CD4-positive, alpha-beta memory T cell (primary cell): ENCODE measurements at regions not wholly inside any gene's neighbourhood (a gene's known extent, or its start where the extent isn't known, plus 50 kb on each side); places are given as distances from the start of the nearest gene placed in this dataset.
A peak's percentile ranks its signal among the peaks of the same experiment; 100 is the strongest.

Experiments used
- CTCF ChIA-PET: fragments of 350-600 bp; sonication (Branson Sonifier 250); formaldehyde crosslinking; loops from one replicate; lab custom pipeline; 2021; ENCODE audit warnings: inconsistent platforms; ENCODE audit not compliant: partially characterized antibody; lab: Charles Lee
- POLR2A ChIA-PET: fragments of 350-600 bp; sonication (Branson Sonifier 250); formaldehyde crosslinking; loops from one replicate; lab custom pipeline; 2021; ENCODE audit not compliant: partially characterized antibody; lab: Charles Lee
- DNase-seq, 5 donors: peaks; one replicate each; pipeline versions ENCODE4 v3.0.0 to v3.0.0-alpha.2; 2020 to 2022; ENCODE audit warnings: mixed read lengths in 1 of 5
- H3K27ac ChIP-seq: one replicate; pipeline ENCODE4 v1.7.0; 2013; ENCODE audit warnings: low read depth, low read length
- H3K27me3 ChIP-seq: 2 replicates; pipeline ENCODE4 v1.7.0; 2013; ENCODE audit warnings: mild to moderate bottlenecking, low read length, moderate library complexity; ENCODE audit not compliant: insufficient read depth
- H3K36me3 ChIP-seq: 2 replicates; pipeline ENCODE4 v1.7.0; 2013; ENCODE audit warnings: mild to moderate bottlenecking, low read length, moderate library complexity; ENCODE audit not compliant: insufficient read depth
- H3K4me1 ChIP-seq: 2 replicates; pipeline ENCODE4 v1.7.0; 2013; ENCODE audit warnings: mild to moderate bottlenecking, low read length, moderate library complexity; ENCODE audit not compliant: insufficient read depth
- H3K4me3 ChIP-seq, 2 donors: one replicate each; pipeline ENCODE4 v1.7.0; 2013; ENCODE audit warnings: low read length in 2 of 2, mild to moderate bottlenecking in 1 of 2
- H3K9me3 ChIP-seq, 2 donors: one replicate each; pipeline ENCODE4 v1.7.0; 2013; ENCODE audit warnings: low read length in 2 of 2, control low read depth in 1 of 2; ENCODE audit not compliant: control insufficient read depth in 1 of 2
- H3K27ac Mint-ChIP-seq, 7 donors: one replicate each; pipeline ENCODE4 v1.8.0; 2020 to 2021; ENCODE audit warnings: mixed read lengths in 7 of 7, mild to moderate bottlenecking in 6 of 7, inconsistent platforms in 3 of 7, moderate library complexity in 3 of 7
- H3K27me3 Mint-ChIP-seq, 2 donors: one replicate each; pipeline ENCODE4 v1.8.0; 2020 to 2021; ENCODE audit warnings: mixed read lengths in 2 of 2
- H3K36me3 Mint-ChIP-seq, 2 donors: one replicate each; pipeline ENCODE4 v1.8.0; 2020 to 2021; ENCODE audit warnings: mixed read lengths in 2 of 2, inconsistent platforms in 1 of 2, mild to moderate bottlenecking in 1 of 2
- H3K4me1 Mint-ChIP-seq, 4 donors: one replicate each; pipeline ENCODE4 v1.8.0; 2020 to 2021; ENCODE audit warnings: mixed read lengths in 4 of 4, mild to moderate bottlenecking in 1 of 4
- H3K4me3 Mint-ChIP-seq, 8 donors: one replicate each; pipeline ENCODE4 v1.8.0; 2020 to 2021; ENCODE audit warnings: mixed read lengths in 8 of 8, mild to moderate bottlenecking in 7 of 8, moderate library complexity in 6 of 8, inconsistent platforms in 3 of 8
- H3K9me3 Mint-ChIP-seq, 8 donors: one replicate each; pipeline ENCODE4 v1.8.0; 2020 to 2021; ENCODE audit warnings: mixed read lengths in 8 of 8, mild to moderate bottlenecking in 5 of 8, inconsistent platforms in 3 of 8, moderate library complexity in 1 of 8
- intact Hi-C: fragments of 100-400 bp; cut with micrococcal nuclease; formaldehyde crosslinking; loops from one replicate; pipeline ENCODE4 v1.15.1; 2023

- no peak for DNase-seq
- Mint-ChIP-seq H3K36me3 (no peaks in the 10 kb centered on the region), H3K4me3 (no peak overlapping the region), H3K9me3 (peaks cover 2 to 10% (median 6%) of the 10 kb centered on the region in 8 donors), H3K4me1 (no peaks in the 10 kb centered on the region), H3K27ac (no peak overlapping the region), H3K27me3 (no peaks in the 10 kb centered on the region)
- Histone ChIP-seq H3K27ac (no peak overlapping the region), H3K27me3 (no peaks in the 10 kb centered on the region), H3K36me3 (no peaks in the 10 kb centered on the region), H3K4me1 (no peaks in the 10 kb centered on the region), H3K9me3 (no peaks in the 10 kb centered on the region), H3K4me3 (no peak overlapping the region)
- ChIA-PET CTCF (no interaction called here), POLR2A (no interaction called here)
- intact Hi-C loops: no loop called here
These were observed 125.4 kb upstream of the ADAMTS16 start for GRCh38 chr5:5014586-5015235.

GRCh38 chr5:5017827-5018577 is 122.1 kb upstream of the ADAMTS16 start:
- intact Hi-C loops: no loop called here

GRCh38 chr5:5018578-5018970 is 121.6 kb upstream of the ADAMTS16 start:
- no peaks in the 10 kb centered on the region for H3K27me3 Mint-ChIP-seq
- no peaks in the 10 kb centered on the region for H3K4me1 Mint-ChIP-seq
- Histone ChIP-seq H3K36me3 (no peaks in the 10 kb centered on the region), H3K9me3 (no peaks in the 10 kb centered on the region), H3K27me3 (no peaks in the 10 kb centered on the region), H3K4me1 (no peaks in the 10 kb centered on the region), H3K27ac (no peak overlapping the region), H3K4me3 (no peak overlapping the region)
- CTCF ChIA-PET: no interaction called here
- H3K4me3 Mint-ChIP-seq: no peak overlapping the region
- peaks cover 0 to 7% (median 2%) of the 10 kb centered on the region in 8 donors for H3K9me3 Mint-ChIP-seq
- DNase-seq: no peak
- intact Hi-C loops: no loop called here
- H3K36me3 Mint-ChIP-seq: no peaks in the 10 kb centered on the region
- H3K27ac Mint-ChIP-seq: peak overlapping the region in 1 of 7 donors; percentile 48
- POLR2A ChIA-PET: no interaction called here

More at GRCh38 chr5:5017827-5018577, 122.1 kb upstream of the ADAMTS16 start:
- Histone ChIP-seq H3K27me3 (no peaks in the 10 kb centered on the region), H3K27ac (no peak overlapping the region), H3K36me3 (no peaks in the 10 kb centered on the region), H3K4me3 (no peak overlapping the region), H3K4me1 (no peaks in the 10 kb centered on the region), H3K9me3 (no peaks in the 10 kb centered on the region)
- H3K36me3 Mint-ChIP-seq: no peaks in the 10 kb centered on the region
- H3K9me3 Mint-ChIP-seq: peaks cover 0 to 7% (median 3%) of the 10 kb centered on the region in 8 donors
- CTCF ChIA-PET: no interaction called here
- DNase-seq: no peak
- H3K4me1 Mint-ChIP-seq: no peaks in the 10 kb centered on the region
- POLR2A ChIA-PET: no interaction called here
- no peaks in the 10 kb centered on the region for H3K27me3 Mint-ChIP-seq
- H3K4me3 Mint-ChIP-seq: no peak overlapping the region
- H3K27ac Mint-ChIP-seq: no peak overlapping the region

GRCh38 chr5:5021436-5021835 is 118.7 kb upstream of the ADAMTS16 start:
- ChIA-PET POLR2A (no interaction called here), CTCF (no interaction called here)
- no peak overlapping the region for H3K27ac Mint-ChIP-seq
- H3K36me3 Mint-ChIP-seq: no peaks in the 10 kb centered on the region
- Histone ChIP-seq H3K9me3 (no peaks in the 10 kb centered on the region), H3K36me3 (no peaks in the 10 kb centered on the region), H3K27me3 (no peaks in the 10 kb centered on the region), H3K27ac (no peak overlapping the region), H3K4me3 (no peak overlapping the region), H3K4me1 (no peaks in the 10 kb centered on the region)
- intact Hi-C loops: no loop called here
- peaks cover 0 to 12% (median 9%) of the 10 kb centered on the region in 4 donors for H3K4me1 Mint-ChIP-seq
- H3K9me3 Mint-ChIP-seq: peaks cover 0 to 15% (median 4%) of the 10 kb centered on the region in 8 donors
- H3K27me3 Mint-ChIP-seq: no peaks in the 10 kb centered on the region
- no peak for DNase-seq
- no peak overlapping the region for H3K4me3 Mint-ChIP-seq

- intact Hi-C loops: no loop called here
- Mint-ChIP-seq H3K27me3 (no peaks in the 10 kb centered on the region), H3K4me3 (peak overlapping the region in 4 of 8 donors; percentile 4 to 71 (median 24)), H3K27ac (peak overlapping the region in 1 of 7 donors; percentile 16), H3K36me3 (no peaks in the 10 kb centered on the region), H3K4me1 (peaks cover 0 to 12% (median 9%) of the 10 kb centered on the region in 4 donors), H3K9me3 (peaks cover 0 to 11% (median 5%) of the 10 kb centered on the region in 8 donors)
- Histone ChIP-seq H3K27ac (no peak overlapping the region), H3K36me3 (no peaks in the 10 kb centered on the region), H3K4me1 (no peaks in the 10 kb centered on the region), H3K27me3 (no peaks in the 10 kb centered on the region), H3K4me3 (no peak overlapping the region), H3K9me3 (no peaks in the 10 kb centered on the region)
- ChIA-PET POLR2A (no interaction called here), CTCF (no interaction called here)
- DNase-seq: no peak
These were observed 114.9 kb upstream of the ADAMTS16 start for GRCh38 chr5:5025098-5025773.

- CTCF ChIA-PET: no interaction called here
- POLR2A ChIA-PET: no interaction called here
- Histone ChIP-seq H3K27ac (no peak overlapping the region), H3K27me3 (no peaks in the 10 kb centered on the region), H3K9me3 (no peaks in the 10 kb centered on the region), H3K4me1 (no peaks in the 10 kb centered on the region), H3K4me3 (no peak overlapping the region), H3K36me3 (no peaks in the 10 kb centered on the region)
- Mint-ChIP-seq H3K9me3 (peaks cover 0 to 11% (median 5%) of the 10 kb centered on the region in 8 donors), H3K27ac (no peak overlapping the region), H3K36me3 (peaks cover 0 to 1% of the 10 kb centered on the region in 2 donors), H3K4me3 (peak overlapping the region in 2 of 8 donors; percentile 29 to 49), H3K4me1 (peaks cover 0 to 12% (median 9%) of the 10 kb centered on the region in 4 donors), H3K27me3 (no peaks in the 10 kb centered on the region)
- DNase-seq: peak in 1 of 5 donors; percentile 1
- intact Hi-C loops: no loop called here
These were observed 114.2 kb upstream of the ADAMTS16 start for GRCh38 chr5:5025774-5026408.

GRCh38 chr5:5026409-5026785 is 113.7 kb upstream of the ADAMTS16 start:
- H3K27ac ChIP-seq: no peak overlapping the region
- Mint-ChIP-seq H3K27ac (no peak overlapping the region), H3K4me1 (peaks cover 0 to 12% (median 9%) of the 10 kb centered on the region in 4 donors), H3K27me3 (no peaks in the 10 kb centered on the region), H3K36me3 (peaks cover 0 to 1% of the 10 kb centered on the region in 2 donors), H3K4me3 (no peak overlapping the region), H3K9me3 (peaks cover 0 to 11% (median 5%) of the 10 kb centered on the region in 8 donors)
- CTCF ChIA-PET: no interaction called here
- H3K9me3 ChIP-seq: no peaks in the 10 kb centered on the region
- POLR2A ChIA-PET: no interaction called here
- intact Hi-C loops: no loop called here
- H3K36me3 ChIP-seq: no peaks in the 10 kb centered on the region
- no peaks in the 10 kb centered on the region for H3K27me3 ChIP-seq
- H3K4me1 ChIP-seq: no peaks in the 10 kb centered on the region
- DNase-seq: no peak
- no peak overlapping the region for H3K4me3 ChIP-seq
